ENCODE measurements at regions not wholly inside any gene's neighbourhood (a gene's known extent, or its start where the extent isn't known, plus 50 kb on each side); places are given as distances from the start of the nearest gene placed in this dataset.

DNA sequence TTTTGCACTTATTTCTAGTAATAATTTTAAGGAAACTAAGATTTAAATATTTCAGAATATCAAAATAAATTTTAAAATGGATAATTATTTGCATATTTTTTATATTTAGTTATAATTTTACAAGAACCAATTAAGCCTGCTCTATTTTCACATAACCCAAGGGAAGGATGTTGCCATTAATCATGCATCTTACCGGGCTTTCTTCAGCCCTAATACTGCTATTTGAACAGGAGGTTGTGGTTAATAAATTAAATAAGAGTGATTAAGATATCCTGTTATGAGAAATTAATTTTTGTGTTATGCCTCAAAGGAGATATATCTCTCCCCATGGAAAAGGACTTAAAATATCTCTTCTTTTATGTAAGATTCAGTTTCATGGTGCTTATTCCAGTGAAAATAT is 1415.8 kb upstream of the B3GALT2 start:
- no peaks in the 10 kb centered on the region for H3K36me3 ChIP-seq (ENCODE audit: control insufficient read depth, insufficient read depth, low read length)
- no peaks in the 10 kb centered on the region for H3K27me3 ChIP-seq (ENCODE audit: control insufficient read depth, insufficient read depth, low read length, poor library complexity, severe bottlenecking)
- no peaks in the 10 kb centered on the region for H3K4me1 Mint-ChIP-seq
- no peak overlapping the region for H3K4me3 ChIP-seq (ENCODE audit: low read length)
- H3K36me3 Mint-ChIP-seq (ENCODE audit: low read depth), result no peaks in the 10 kb centered on the region
- no peak for DNase-seq
- peaks cover 2% of the 10 kb centered on the region for H3K9me3 Mint-ChIP-seq
- TF ChIP-seq CTCF (conservative IDR thresholded peaks at IDR 0.05), result no peak
- no peak overlapping the region for H3K27ac Mint-ChIP-seq
- 86% methylated on average over 1 of the region's 1 CpG; no CpG with 5 or more reads in 1 of the 2 experiments for WGBS, 2 experiments (ENCODE audit: insufficient coverage in 1 of 2, insufficient read length in 1 of 2)
- H3K4me1 ChIP-seq (ENCODE audit: control insufficient read depth, insufficient read depth, low read length), result no peaks in the 10 kb centered on the region
- no peak overlapping the region for H3K27ac ChIP-seq (ENCODE audit: low read depth, low read length)
- no peaks in the 10 kb centered on the region for H3K27me3 Mint-ChIP-seq (ENCODE audit: insufficient read depth)
- H3K9ac ChIP-seq (ENCODE audit: extremely low read depth, low read length, poor library complexity, severe bottlenecking), result no peak overlapping the region
- H3K9me3 ChIP-seq (ENCODE audit: control insufficient read depth, low read length), result no peaks in the 10 kb centered on the region
- H3K4me3 Mint-ChIP-seq, result no peak overlapping the region

DNA sequence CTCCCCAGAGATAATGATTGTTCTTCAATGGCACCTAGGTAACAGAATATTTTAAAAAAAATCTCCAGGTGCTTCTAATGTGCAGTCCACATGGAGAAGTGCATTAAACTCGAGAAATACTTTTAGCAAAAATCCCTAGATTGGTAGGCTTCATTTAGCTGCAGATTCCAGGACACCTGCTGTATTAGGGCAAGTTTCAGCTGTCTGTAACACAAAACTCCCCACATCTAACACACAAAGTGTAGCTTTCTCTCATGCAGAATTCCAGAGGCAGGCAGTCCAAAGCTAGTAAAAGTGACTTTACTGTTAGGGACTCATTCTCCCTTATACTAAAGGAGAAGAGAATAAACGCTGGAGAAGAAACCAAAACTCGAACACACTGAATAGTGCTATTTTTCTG is 1414.3 kb upstream of the B3GALT2 start:
- no peak overlapping the region for H3K27ac ChIP-seq (ENCODE audit: low read depth, low read length)
- H3K27me3 ChIP-seq (ENCODE audit: control insufficient read depth, insufficient read depth, low read length, poor library complexity, severe bottlenecking), result no peaks in the 10 kb centered on the region
- Mint-ChIP-seq H3K4me1 (no peaks in the 10 kb centered on the region), H3K27me3 (ENCODE audit: insufficient read depth) (no peaks in the 10 kb centered on the region), H3K27ac (no peak overlapping the region), H3K4me3 (no peak overlapping the region), H3K36me3 (ENCODE audit: low read depth) (no peaks in the 10 kb centered on the region), H3K9me3 (no peaks in the 10 kb centered on the region)
- no peak overlapping the region for H3K9ac ChIP-seq (ENCODE audit: extremely low read depth, low read length, poor library complexity, severe bottlenecking)
- no peaks in the 10 kb centered on the region for H3K36me3 ChIP-seq (ENCODE audit: control insufficient read depth, insufficient read depth, low read length)
- DNase-seq, result no peak
- TF ChIP-seq CTCF (conservative IDR thresholded peaks at IDR 0.05), result no peak
- WGBS, 2 experiments (ENCODE audit: insufficient coverage in 1 of 2, insufficient read length in 1 of 2), result 79 to 100% methylated on average over 1 to 3 of the region's 3 CpGs
- H3K4me3 ChIP-seq (ENCODE audit: low read length), result no peak overlapping the region
- no peaks in the 10 kb centered on the region for H3K9me3 ChIP-seq (ENCODE audit: control insufficient read depth, low read length)
- H3K4me1 ChIP-seq (ENCODE audit: control insufficient read depth, insufficient read depth, low read length), result no peaks in the 10 kb centered on the region

GRCh38 chr1:194598098-194598497 is 1411.7 kb upstream of the B3GALT2 start:
- H3K4me1 ChIP-seq (ENCODE audit: control insufficient read depth, insufficient read depth, low read length), result no peaks in the 10 kb centered on the region
- no peak overlapping the region for H3K27ac ChIP-seq (ENCODE audit: low read depth, low read length)
- Mint-ChIP-seq H3K27ac (no peak overlapping the region), H3K4me1 (no peaks in the 10 kb centered on the region), H3K4me3 (no peak overlapping the region), H3K36me3 (ENCODE audit: low read depth) (no peaks in the 10 kb centered on the region), H3K9me3 (no peaks in the 10 kb centered on the region), H3K27me3 (ENCODE audit: insufficient read depth) (no peaks in the 10 kb centered on the region)
- no peak overlapping the region for H3K9ac ChIP-seq (ENCODE audit: extremely low read depth, low read length, poor library complexity, severe bottlenecking)
- no peak for TF ChIP-seq CTCF (conservative IDR thresholded peaks at IDR 0.05)
- 75 to 76% methylated on average over 1 of the region's 1 CpG for WGBS, 2 experiments (ENCODE audit: insufficient coverage in 1 of 2, insufficient read length in 1 of 2)
- no peaks in the 10 kb centered on the region for H3K27me3 ChIP-seq (ENCODE audit: control insufficient read depth, insufficient read depth, low read length, poor library complexity, severe bottlenecking)
- no peak overlapping the region for H3K4me3 ChIP-seq (ENCODE audit: low read length)
- DNase-seq, result no peak
- no peaks in the 10 kb centered on the region for H3K36me3 ChIP-seq (ENCODE audit: control insufficient read depth, insufficient read depth, low read length)
- no peaks in the 10 kb centered on the region for H3K9me3 ChIP-seq (ENCODE audit: control insufficient read depth, low read length)
